D721Med (cell line): ENCODE measurements at regions not wholly inside any gene's neighbourhood (a gene's known extent, or its start where the extent isn't known, plus 50 kb on each side); places are given as distances from the start of the nearest gene placed in this dataset.

ENCODE experiments used
- DNase-seq: peaks from one replicate; pipeline ENCODE4 v3.0.0; 2011; ENCODE audit warnings: low spot score; ENCODE audit not compliant: insufficient read length
- FAIRE-seq: peaks from 2 replicates; lab custom pipeline; 2011; peaks lifted over from hg19 to GRCh38; lab: Jason Lieb, UNC
- TF ChIP-seq, protein P1 (sequence below): IDR thresholded peaks from 2 replicates; pipeline ENCODE4 v1.5.1; 2012; ENCODE audit warnings: mild to moderate bottlenecking, control low read depth; ENCODE audit not compliant: insufficient read depth; ENCODE audit errors: missing control alignments

DNA sequence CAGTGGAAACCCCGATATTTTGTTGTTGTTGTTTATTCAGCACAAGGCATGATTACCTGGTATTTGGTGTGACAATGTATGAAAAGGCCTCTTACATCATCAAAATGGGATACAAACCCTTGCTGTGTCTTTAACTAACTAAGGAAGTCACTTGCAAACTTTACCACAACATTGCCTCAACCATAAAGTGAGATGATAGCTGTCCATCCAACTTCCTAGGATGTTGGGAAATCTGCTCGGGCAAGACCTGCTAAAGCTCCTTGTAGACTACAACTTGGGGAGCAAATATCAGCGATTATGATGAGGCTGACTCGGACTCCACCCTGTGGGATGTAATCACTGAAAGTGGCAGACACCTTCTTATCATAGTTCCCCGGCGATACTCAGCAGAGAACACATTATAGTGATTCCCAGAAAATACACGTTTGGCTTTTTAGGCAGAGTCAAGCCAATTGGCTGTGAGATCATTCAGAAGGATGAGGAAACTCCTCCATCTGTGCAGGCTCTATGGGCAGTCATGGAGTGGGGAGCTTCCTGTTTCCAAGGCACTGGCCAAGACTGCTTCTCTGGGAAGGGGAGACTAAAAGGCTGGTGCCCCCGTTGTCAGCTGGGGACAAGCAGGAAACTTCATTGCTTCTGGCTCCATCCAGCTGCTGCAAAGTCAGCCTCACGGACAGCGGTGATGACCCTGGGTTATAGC lies 289.0 kb downstream of the RNF144A start:
- TF ChIP-seq, protein P1, sequence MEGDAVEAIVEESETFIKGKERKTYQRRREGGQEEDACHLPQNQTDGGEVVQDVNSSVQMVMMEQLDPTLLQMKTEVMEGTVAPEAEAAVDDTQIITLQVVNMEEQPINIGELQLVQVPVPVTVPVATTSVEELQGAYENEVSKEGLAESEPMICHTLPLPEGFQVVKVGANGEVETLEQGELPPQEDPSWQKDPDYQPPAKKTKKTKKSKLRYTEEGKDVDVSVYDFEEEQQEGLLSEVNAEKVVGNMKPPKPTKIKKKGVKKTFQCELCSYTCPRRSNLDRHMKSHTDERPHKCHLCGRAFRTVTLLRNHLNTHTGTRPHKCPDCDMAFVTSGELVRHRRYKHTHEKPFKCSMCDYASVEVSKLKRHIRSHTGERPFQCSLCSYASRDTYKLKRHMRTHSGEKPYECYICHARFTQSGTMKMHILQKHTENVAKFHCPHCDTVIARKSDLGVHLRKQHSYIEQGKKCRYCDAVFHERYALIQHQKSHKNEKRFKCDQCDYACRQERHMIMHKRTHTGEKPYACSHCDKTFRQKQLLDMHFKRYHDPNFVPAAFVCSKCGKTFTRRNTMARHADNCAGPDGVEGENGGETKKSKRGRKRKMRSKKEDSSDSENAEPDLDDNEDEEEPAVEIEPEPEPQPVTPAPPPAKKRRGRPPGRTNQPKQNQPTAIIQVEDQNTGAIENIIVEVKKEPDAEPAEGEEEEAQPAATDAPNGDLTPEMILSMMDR = no peak
- no peak for FAIRE-seq
- no peak for DNase-seq

- DNase-seq (no peak), FAIRE-seq (no peak)
- TF ChIP-seq, protein P1 = no peak
Observed at GRCh38 chr2:7207631-7208030, 290.4 kb downstream of the RNF144A start.

- TF ChIP-seq, protein P1 = no peak
- no peak for FAIRE-seq
- DNase-seq = no peak
Observed at GRCh38 chr2:7209757-7210555, 292.7 kb downstream of the RNF144A start.

DNA sequence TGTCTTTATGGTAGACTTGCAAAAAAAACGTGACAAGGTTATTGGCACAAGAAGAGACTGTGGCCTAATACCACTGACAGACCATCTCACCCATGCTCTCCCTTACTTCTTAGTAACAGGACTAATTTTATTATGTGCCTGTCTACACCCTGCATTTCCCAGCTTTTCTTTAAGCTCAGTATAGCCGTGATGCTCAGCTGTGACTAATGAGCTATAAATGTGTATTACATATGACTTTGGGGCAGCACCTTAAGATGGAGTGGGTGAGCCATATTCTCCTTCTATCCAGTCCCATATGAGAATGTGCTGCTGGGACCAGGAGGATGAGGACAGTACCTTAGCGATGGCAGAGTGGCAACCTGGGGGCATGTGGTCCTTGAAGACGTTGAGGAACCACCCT lies 293.5 kb downstream of the RNF144A start:
- FAIRE-seq (no peak), DNase-seq (no peak)
- TF ChIP-seq, protein P1 = no peak

DNA sequence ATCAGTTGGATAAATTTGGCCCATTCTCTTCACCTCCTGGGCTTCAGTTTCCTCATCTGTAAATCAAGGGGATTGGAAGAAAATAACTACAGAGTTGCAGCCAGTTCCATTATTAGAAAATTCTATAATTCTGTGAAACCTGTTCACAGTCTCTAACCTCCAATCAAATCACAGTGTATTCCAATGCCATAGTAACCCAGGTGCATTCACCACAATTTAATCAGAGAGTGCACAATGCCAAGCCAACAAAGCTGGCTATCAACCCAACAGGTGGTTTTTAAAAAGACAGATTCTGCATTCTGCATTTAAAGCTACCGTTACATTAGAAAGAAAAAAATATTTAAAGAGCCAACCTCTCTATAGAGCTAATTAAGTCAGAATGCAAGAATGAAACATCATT lies 308.6 kb downstream of the RNF144A start:
- no peak for DNase-seq
- FAIRE-seq = no peak
- TF ChIP-seq, protein P1 = no peak

DNA sequence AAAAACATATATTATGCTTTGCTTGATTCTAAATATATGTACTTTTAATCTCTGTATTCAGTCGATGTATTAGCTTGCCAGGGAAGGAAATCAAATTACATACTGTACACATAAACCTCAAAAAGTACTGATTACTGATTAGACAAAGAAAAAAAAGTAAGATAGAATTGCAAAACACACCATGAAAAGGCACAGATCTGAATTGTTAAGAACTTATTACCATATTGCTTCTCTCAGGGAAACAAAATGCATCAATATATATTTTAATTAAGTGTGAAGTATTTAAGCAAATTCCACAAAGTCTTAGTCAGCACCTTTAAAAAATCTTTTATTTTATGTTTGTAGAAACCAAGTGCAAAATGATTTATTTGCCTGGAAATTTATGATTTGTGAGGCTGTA lies 309.3 kb downstream of the RNF144A start:
- TF ChIP-seq, protein P1 = no peak
- no peak for FAIRE-seq
- no peak for DNase-seq

DNA sequence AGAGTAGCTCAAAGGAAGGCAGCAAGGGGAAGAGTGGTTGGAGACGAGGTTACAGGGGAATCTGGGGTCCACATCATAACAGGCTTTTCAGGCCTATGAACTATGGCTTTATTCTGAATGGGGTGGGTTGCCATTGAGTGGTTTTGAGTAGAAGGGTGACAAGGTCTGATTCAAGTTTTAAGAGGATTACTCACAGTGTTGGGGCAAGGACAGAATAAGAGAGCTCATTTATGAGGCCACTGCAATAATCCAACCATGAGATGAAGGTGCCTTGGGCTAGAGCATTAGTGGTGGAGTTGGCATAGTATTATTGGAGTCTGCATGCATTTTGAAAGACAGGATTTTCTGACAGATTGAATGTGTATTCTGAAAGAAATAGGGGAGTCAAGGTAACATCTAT lies 315.9 kb downstream of the RNF144A start:
- no peak for DNase-seq
- TF ChIP-seq, protein P1 = no peak
- FAIRE-seq = no peak
